ENCODE measurements at regions not wholly inside any gene's neighbourhood (a gene's known extent, or its start where the extent isn't known, plus 50 kb on each side); places are given as distances from the start of the nearest gene placed in this dataset.

DNA sequence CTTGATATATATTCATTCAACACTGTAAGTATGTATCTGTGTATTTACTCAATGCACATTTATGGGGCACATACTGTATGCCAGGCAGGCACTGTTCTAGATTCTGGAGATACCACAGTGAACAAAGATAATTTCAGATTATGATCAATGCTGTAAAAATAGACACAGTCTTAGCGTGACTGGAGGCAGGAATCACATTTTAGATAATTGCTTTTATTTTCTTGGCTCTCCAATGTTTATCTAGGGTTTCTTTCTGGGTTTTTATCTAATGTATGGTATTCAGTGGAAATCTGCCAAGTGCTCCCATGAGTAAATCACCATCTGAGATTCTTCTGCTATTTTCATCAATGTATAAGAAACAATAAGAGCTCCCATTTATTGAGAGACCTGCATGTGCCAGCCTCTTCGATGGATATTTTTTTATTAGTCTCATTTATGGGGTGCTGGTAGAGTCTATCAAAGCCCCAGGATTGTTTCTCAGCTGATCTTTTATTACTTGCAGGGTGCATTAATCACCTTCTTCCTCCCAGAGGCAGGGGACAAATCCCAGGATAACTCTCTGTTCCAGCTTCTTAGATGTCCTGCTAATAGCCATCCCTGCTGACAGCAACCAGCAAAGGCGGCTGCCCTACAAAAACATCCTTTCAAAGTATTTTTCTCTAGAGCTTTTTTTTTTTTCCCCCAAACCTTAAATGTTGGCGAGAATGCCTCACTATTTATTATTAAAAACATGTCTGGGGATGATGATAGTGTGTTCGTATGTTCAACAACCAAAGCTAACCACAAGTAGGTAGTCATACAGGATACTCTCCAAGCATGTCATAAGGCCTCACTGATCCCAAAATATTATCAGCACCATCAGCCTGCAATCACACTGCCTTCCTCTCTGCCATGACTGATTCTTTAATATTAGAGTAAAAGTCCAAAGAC lies 331.0 kb upstream of the RASGRP1 start:
- no peak for DNase-seq

GRCh38 chr15:38896647-38897046 lies 332.0 kb upstream of the RASGRP1 start:
- DNase-seq, result no peak

- no peak for DNase-seq
Measured at GRCh38 chr15:38897551-38897950, 332.9 kb upstream of the RASGRP1 start.

GRCh38 chr15:38898236-38898635 lies 333.6 kb upstream of the RASGRP1 start:
- no peak for DNase-seq

GRCh38 chr15:38899300-38899699 lies 334.7 kb upstream of the RASGRP1 start:
- DNase-seq, result no peak

DNA sequence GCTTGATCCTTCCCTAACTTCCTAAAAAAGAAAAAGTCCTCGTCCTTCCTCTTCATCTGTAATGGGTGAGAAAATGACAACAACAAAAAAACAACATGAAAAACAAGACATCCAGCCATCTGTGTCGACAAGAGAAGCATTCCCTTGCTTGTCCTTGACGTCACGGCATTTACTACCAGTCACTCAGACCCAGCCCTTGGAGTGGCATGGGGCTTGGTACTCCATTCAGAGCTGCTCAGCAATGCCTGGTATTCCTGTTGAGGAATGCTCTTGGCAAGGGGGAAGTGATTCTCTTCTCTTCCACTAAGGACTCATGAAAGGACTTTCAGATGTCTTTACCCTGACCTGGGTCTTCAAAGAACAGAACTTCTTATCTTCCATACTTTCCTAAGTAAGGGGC lies 339.7 kb upstream of the RASGRP1 start:
- DNase-seq, result no peak

GRCh38 chr15:38905632-38906031 lies 341.0 kb upstream of the RASGRP1 start:
- no peak for DNase-seq

- no peak for DNase-seq
Measured at GRCh38 chr15:38920966-38921365, 356.4 kb upstream of the RASGRP1 start.

DNA sequence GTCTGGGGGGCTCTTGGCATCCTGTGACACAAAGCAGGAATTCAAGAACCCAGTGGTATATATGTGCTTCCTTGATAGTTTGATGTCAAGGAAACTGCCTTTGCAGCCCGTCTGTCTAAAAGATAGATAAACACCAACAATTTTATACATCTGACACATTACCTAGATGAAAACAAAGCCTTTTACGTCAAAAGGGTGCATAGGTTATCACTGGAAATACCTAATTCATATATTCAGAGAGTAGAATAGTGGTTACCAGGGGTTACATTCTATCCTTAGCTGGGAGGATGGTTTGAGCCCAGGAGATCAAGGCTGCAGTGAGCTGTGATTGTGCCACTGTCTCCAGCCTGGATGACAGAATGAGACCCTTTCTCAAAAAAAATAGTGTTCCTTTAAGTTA lies 356.9 kb upstream of the RASGRP1 start:
- DNase-seq, result no peak

DNA sequence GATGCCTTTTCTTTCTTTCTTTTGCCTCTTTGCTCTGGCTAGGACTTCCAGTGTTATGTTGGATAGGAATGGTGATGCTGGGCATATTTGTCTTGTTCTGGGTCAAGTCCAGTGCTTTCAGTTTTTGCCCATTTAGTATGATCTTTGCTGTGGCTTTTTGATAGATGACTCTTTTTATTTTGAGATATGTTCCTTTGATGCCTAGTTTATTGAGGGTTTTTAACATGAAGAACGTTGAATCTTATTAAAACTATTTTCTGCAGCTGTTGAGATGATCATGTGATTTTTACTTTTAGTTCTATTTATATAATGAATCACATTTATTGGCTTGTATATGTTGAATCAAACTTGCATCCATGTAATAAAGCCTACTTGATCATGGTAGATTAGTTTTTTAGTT lies 363.8 kb upstream of the RASGRP1 start:
- no peak for DNase-seq

DNA sequence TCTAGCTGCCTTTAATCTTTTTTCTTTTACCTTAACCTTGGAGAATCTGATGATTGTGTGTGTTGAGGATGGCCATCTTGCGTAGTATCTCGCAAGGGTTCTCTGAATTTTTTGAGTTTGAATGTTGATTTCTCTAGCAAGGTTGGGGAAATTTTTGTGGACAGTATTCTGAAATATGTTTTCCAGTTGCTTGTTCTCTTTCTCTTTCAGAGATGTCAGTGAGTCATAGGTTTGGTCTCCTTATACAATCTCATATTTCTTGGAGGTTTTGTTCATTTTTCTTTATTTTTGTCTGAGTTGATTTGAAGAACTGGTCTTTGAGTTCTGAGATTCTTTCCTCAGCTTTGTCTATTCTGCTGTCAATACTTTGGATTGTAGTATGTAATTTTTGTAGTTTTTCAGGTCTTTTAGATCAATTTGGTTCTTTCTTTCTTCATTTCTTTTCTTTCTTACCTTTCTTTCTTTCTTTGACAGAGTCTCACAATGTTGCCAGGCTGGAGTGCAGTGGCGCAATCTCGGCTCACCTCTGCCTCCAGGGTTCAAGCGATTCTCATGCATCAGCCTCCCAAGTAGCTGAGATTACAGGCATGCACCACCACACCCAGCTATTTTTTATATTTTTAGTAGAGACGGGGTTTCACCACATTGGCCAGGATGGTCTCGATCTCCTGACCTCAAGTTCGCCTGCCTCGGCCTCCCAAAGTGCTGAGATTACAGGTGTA lies 366.4 kb upstream of the RASGRP1 start:
- no peak for DNase-seq

GRCh38 chr15:38941399-38941953 lies 376.9 kb upstream of the RASGRP1 start:
- DNase-seq, result no peak

GRCh38 chr15:38944536-38944935 lies 379.9 kb upstream of the RASGRP1 start:
- no peak for DNase-seq

DNA sequence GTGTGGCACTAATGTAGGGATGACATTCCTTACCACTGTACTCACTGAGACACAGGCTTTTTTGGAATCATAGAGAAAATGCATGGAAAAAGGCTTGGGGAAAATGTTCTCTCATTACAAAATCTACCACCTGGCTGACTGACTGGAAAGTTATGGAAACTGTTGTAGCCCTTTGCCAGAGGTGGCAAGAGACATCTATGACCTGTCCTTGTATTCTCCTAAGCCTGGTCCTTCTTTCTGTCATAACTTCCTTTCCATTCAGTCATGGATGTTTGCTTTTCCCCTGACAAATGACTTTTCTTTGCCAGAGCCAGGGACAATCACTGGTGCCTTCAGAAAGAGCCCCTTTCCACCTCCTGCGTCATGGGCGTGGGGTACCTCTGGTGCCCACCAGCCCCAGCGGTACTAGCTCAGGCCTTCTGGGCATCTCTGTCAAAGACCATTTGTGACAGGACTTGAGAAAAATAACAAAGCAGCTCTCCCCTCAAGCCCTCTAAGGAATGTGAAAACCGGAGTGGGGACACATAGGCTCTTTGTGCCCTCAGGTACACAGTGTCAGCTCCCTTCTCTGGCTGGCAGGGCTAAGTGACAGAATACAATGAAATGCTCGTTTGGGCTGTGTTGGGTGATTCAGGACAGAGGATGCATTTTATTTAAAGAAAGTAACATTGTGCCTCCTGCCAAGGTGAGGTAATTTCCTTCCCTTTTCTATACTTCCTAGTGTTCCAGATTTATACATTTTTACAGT lies 381.1 kb upstream of the RASGRP1 start:
- DNase-seq, result no peak

DNA sequence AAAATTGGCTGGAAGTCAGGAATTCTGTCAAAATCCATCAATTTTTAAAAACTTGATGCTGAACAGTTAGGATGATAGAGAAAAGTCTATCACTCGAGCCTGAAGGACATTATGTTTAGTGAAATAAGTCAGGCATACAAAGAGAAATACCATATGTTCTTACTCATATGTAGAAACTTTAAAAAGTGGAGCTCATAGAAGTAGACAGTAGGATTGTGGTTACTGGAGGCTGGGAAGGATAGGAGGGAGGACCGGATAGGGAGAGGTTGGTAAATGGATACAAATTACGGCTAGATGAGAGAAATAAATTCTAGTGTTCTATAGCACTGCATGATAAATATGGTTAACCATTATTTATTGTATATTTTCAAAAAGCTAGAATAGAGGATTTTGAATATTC lies 389.5 kb upstream of the RASGRP1 start:
- DNase-seq, result no peak

DNA sequence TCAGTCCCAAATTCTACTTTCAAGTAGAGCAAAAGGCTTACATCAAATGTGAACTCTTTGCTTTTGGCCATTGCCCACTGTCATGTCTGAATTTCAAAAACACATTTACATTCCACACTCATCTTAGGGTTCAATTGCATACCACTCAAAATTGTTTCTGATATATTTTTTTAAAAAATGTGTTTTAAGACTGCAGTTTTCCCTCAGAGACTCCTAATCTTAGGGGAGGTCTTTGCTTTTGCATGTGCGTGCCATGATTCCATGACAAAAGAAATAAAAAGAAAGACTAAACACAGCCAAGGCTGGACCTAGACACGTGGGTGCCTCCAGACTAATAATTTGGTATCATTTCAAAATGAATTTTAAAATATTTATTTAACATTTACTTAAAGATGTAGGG lies 396.8 kb upstream of the RASGRP1 start:
- no peak for DNase-seq

DNA sequence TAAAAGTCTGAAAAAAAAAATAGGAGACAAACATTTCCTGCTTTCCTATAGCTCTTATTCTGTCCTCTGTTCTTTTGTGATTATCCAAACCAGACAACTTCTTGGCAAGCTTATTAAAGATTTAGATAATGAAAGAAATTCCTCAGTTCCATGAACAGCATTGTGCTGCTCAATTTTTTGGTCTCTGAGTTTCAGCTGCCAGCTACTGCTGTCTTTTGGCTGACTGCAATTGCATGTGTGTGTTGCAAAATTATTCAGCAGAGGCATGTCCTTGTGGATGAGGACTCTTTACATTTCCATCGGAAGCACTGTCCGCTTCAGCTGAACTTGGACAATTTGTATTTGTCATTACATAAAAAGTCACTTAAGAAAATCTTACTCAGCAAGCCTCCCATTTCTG lies 397.3 kb upstream of the RASGRP1 start:
- DNase-seq, result no peak

DNA sequence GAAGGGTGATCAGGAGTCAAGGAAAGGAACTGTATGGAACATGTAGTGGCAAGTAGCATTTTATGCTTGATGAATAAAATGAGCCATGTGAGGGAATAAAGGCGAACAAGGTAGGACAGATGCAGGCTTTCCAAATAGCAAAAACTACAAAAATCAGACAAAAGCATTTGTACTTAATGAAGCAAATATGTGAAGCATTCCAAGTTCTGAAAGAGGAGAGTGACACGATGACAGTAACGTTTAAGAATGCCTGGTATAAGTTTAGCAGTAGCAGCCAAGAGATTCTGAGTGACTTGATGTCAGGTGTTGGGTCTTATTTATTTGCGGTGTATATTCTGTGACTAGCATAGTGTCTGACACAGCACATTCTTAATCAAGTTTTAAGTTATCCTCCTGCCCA lies 408.2 kb upstream of the RASGRP1 start:
- DNase-seq, result no peak

GRCh38 chr15:38975282-38975990 lies 410.8 kb upstream of the RASGRP1 start:
- no peak for DNase-seq

GRCh38 chr15:38991126-38991525 lies 426.5 kb upstream of the RASGRP1 start:
- DNase-seq, result no peak

DNA sequence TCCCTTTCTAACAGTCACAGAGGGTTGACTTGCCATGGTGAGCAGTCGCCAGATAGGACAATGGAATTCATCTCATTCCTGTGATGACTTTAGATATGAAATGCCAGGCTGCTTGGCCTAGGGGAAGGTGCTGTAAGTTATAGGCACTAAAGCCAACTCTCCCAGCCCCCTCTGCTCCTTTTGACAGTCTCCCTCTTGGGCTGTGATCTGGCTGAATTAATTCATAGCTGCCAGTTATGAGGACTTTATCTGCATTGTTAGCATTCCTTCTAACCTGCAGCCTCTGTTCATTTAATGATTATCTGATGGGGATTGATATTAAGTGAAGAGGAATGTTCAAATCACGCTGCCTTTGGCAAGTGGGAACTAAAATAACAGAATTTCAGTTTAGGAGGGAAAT lies 427.1 kb upstream of the RASGRP1 start:
- DNase-seq, result no peak

- no peak for DNase-seq
Measured at GRCh38 chr15:38992506-38992905, 427.9 kb upstream of the RASGRP1 start.

- no peak for DNase-seq
Measured at GRCh38 chr15:38992930-38993329, 428.3 kb upstream of the RASGRP1 start.

All from NCI-H1436 treated with DMSO at 0.1 percent for 48 hours (cell line).